ENCODE measurements at regions not wholly inside any gene's neighbourhood (a gene's known extent, or its start where the extent isn't known, plus 50 kb on each side); places are given as distances from the start of the nearest gene placed in this dataset.

- no peak for DNase-seq (ENCODE audit: low read depth)
Measured at GRCh38 chr6:106035655-106036054, 50.5 kb upstream of the PRDM1 start.

- DNase-seq (ENCODE audit: low read depth) = no peak
Measured at GRCh38 chr6:106033806-106034205, 52.3 kb upstream of the PRDM1 start.

- DNase-seq (ENCODE audit: low read depth) = no peak
Measured at GRCh38 chr6:106027758-106028157, 58.4 kb upstream of the PRDM1 start.

- no peak for DNase-seq (ENCODE audit: low read depth)
Measured at GRCh38 chr6:106026748-106027715, 59.1 kb upstream of the PRDM1 start.

GRCh38 chr6:106025655-106026054, 60.5 kb upstream of the PRDM1 start:
- DNase-seq (ENCODE audit: low read depth) = no peak

GRCh38 chr6:106022801-106023200, 63.3 kb upstream of the PRDM1 start:
- DNase-seq (ENCODE audit: low read depth) = no peak

GRCh38 chr6:106017454-106017853, 68.7 kb upstream of the PRDM1 start:
- no peak for DNase-seq (ENCODE audit: low read depth)

- DNase-seq (ENCODE audit: low read depth) = no peak
Measured at GRCh38 chr6:106014955-106015354, 71.2 kb upstream of the PRDM1 start.

GRCh38 chr6:106011476-106011875, 74.7 kb upstream of the PRDM1 start:
- no peak for DNase-seq (ENCODE audit: low read depth)

GRCh38 chr6:106005954-106006353, 80.2 kb upstream of the PRDM1 start:
- DNase-seq (ENCODE audit: low read depth) = no peak

GRCh38 chr6:106005013-106005412, 81.1 kb upstream of the PRDM1 start:
- no peak for DNase-seq (ENCODE audit: low read depth)

GRCh38 chr6:106003268-106003987, 82.7 kb upstream of the PRDM1 start:
- no peak for DNase-seq (ENCODE audit: low read depth)

GRCh38 chr6:106002005-106002404, 84.1 kb upstream of the PRDM1 start:
- DNase-seq (ENCODE audit: low read depth) = no peak

GRCh38 chr6:106000935-106001334, 85.2 kb upstream of the PRDM1 start:
- DNase-seq (ENCODE audit: low read depth) = no peak

GRCh38 chr6:105997482-105997881, 88.7 kb upstream of the PRDM1 start:
- no peak for DNase-seq (ENCODE audit: low read depth)

- DNase-seq (ENCODE audit: low read depth) = no peak
Measured at GRCh38 chr6:105995391-105995865, 90.7 kb upstream of the PRDM1 start.

- DNase-seq (ENCODE audit: low read depth) = peak; percentile 39
Measured at GRCh38 chr6:105994591-105995390, 91.3 kb upstream of the PRDM1 start.

- peak; percentile 22 for DNase-seq (ENCODE audit: low read depth)
Measured at GRCh38 chr6:105994118-105994590, 92.0 kb upstream of the PRDM1 start.

GRCh38 chr6:105993341-105994117, 92.6 kb upstream of the PRDM1 start:
- DNase-seq (ENCODE audit: low read depth) = no peak

GRCh38 chr6:105992315-105992961, 93.7 kb upstream of the PRDM1 start:
- peak; percentile 86 for DNase-seq (ENCODE audit: low read depth)

All from stimulated activated CD4-positive, alpha-beta T cell treated with anti-CD3 and anti-CD28 coated beads, Interleukin-2, amount 100 ng/mL, for 4 hours (primary cell).